ENCODE measurements at regions not wholly inside any gene's neighbourhood (a gene's known extent, or its start where the extent isn't known, plus 50 kb on each side); places are given as distances from the start of the nearest gene placed in this dataset.
"Not testable (repeated sequence)": the region's sequence is repeated elsewhere in the genome, so short reads cannot be mapped to it uniquely, and the experiment has no call there.

DNA sequence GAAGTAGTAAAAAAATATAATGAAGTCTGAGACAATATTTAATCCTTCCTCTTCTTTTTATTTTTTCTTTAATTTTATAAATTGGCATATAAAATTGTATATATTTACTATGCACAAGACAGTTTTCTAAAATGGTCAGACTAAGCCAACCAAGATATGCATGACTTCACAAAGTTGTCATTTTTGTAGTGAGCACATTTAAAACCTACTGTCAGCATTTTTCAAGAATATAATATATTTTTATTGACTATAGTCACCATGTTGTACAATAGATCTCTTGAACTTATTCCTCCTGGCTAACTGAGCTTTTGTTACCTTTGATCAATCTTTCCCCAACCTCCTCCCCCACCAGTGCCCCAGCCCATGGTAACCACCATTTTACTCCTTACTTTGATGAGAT is 129.2 kb downstream of the ATP6V1G3 start:
- TF ChIP-seq, protein P1, sequence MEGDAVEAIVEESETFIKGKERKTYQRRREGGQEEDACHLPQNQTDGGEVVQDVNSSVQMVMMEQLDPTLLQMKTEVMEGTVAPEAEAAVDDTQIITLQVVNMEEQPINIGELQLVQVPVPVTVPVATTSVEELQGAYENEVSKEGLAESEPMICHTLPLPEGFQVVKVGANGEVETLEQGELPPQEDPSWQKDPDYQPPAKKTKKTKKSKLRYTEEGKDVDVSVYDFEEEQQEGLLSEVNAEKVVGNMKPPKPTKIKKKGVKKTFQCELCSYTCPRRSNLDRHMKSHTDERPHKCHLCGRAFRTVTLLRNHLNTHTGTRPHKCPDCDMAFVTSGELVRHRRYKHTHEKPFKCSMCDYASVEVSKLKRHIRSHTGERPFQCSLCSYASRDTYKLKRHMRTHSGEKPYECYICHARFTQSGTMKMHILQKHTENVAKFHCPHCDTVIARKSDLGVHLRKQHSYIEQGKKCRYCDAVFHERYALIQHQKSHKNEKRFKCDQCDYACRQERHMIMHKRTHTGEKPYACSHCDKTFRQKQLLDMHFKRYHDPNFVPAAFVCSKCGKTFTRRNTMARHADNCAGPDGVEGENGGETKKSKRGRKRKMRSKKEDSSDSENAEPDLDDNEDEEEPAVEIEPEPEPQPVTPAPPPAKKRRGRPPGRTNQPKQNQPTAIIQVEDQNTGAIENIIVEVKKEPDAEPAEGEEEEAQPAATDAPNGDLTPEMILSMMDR (conservative IDR thresholded peaks at IDR 0.05) = no peak
- no peak overlapping the region for H3K27ac ChIP-seq

DNA sequence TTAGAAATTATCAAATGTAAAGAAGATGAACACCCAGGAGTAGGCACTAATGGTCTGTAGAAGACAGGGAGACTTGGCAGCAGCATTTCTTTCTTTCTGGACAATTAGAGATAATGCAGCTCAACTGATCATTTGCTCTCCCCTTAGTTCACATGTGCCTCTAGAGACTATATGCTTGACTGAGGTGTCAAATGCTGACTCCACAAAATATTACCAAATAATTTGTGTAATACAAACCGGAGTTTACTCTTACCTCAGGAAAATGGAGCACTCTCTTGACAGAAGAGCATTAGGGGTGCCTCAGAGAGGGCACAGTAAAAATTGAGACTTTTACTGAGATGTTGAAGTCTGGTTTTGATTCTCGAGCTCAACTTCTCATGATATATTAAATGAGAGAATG is 131.8 kb downstream of the ATP6V1G3 start:
- no peak overlapping the region for H3K27ac ChIP-seq
- TF ChIP-seq, protein P1 (conservative IDR thresholded peaks at IDR 0.05) = no peak

DNA sequence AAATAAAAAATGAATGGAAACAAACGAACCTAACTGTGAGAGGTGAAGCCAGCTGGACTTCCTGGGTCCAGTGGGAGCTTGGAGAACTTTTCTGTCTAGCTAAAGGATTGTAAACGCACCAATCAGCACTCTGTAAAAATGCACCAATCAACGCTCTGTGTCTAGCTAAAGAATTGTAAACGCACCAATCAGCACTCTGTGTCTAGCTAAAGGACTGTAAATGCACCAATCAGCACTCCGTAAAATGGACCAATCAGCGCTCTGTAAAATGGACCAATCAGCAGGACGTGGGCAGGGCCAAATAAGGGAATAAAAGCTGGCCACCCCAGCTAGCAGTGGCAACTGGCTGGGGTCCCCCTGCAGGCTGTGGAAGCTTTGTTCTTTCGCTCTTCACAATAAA is 135.8 kb downstream of the ATP6V1G3 start:
- H3K27ac ChIP-seq = not testable (repeated sequence)

DNA sequence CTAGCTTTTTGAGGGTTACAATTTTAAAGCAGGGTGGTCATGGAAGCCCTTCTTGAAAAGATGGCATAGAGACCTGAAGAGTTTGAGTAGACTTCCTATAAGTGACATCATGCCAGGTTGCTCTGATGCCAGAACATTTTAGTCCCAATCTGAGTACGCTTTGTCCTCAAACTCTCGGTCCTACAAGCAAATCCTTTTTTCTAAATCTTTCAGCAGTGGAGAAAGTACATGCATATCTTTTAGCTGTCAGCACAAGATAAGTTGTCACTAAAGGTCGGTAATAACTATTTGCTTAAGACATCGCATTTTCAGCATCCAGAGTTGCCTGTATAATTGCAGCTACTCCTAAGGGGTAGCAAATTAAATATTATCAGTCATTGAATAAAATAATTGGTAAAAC is 140.4 kb downstream of the ATP6V1G3 start:
- TF ChIP-seq, protein P1 (conservative IDR thresholded peaks at IDR 0.05) = no peak
- no peak overlapping the region for H3K27ac ChIP-seq

DNA sequence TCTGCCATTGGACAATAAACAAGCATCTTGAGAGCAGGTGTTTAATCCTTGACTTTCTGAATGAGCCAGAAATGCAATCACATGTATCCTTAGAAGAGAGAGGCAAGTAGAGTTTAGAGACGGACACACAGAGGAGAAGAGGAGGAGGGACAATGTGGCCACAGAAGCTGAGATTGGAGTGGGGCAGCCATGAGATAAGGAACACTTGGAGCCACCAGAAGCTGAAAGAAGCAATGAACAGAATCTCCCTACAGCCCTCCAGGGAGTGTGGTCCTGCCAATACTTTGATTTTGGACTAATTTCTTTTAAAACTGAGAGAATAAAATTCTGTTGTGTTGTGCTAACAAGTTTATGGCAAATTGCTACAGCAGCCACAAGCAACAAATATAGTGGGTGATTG is 141.0 kb downstream of the ATP6V1G3 start:
- H3K27ac ChIP-seq = no peak overlapping the region
- TF ChIP-seq, protein P1 (conservative IDR thresholded peaks at IDR 0.05) = no peak

DNA sequence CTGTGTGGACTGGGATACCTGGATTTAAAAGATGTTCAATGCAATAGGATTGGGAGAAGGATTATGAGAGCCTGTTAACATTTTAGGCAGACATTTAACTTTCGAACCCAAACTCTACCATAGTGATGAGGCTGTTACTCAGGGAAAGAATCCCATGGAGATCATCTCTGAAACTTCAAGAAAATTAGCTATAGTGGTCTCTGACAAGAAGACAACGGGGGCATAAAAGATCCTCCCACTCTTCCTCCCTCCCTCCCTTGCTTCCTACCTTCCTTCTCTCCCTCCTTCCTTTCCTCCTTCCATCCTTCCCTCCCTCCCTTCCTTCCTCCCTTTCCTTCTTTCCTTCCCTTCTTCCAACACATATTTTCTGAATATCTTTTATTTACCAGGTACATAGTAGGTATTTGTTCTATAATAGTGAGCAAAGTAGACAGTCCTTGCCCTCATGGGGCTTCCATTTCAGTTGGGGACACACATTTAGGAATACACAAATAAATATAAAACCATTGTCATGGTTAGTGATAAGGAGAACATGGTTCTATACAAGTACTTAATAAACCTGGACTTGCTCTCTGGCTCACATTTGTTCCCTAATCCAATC is 143.2 kb downstream of the ATP6V1G3 start:
- no peak overlapping the region for H3K27ac ChIP-seq
- TF ChIP-seq, protein P1 (conservative IDR thresholded peaks at IDR 0.05) = no peak

DNA sequence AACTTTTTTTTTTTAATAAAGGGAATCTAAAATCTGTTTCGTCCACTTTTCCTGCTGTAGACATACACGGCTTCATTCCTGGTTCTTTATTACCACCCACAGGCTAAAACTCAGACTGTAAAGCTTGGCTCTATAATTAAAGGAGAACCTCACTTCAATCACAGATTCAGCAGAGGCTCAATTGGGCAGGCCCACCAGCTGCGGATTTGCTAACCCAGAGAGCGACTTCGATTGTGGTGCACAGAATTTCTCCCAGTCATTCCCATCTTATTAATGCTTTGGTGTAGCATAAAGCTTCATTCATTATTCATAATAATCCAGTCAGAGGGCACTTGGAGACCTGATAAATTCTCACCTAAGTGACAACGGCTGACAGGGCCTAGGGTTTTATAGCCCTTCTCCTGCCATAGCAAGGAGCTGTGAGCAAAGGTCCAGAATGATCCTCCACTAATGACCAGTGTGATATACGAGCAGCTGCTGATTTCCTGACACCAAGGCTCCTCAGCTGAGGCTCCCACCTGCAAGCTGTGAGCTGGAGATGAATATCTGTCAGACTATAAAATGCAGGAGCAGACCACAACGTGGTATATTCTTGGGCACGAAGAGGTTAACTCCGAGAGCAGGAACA is 149.0 kb downstream of the ATP6V1G3 start:
- H3K27ac ChIP-seq = no peak overlapping the region
- TF ChIP-seq, protein P1 (conservative IDR thresholded peaks at IDR 0.05) = no peak

DNA sequence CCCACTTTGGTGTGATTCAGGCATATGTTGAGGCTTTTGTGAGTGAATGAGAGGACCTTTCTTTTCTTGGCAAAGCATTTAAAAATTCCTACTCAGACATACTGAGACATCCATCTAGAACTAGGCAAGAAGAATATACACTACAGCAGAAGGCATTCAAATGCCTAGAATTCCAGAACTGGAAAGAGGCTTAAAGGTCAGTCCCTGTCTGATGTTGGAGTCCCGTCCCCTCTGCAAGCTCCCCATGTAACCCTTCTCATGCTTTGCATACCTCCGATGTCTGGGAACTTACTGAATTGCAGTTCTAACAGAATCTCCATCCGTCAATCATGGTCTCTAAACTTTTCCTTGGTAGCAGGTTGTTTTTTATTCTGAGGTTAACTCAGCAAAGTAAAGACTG is 152.9 kb downstream of the ATP6V1G3 start:
- TF ChIP-seq, protein P1 (conservative IDR thresholded peaks at IDR 0.05) = no peak
- H3K27ac ChIP-seq = no peak overlapping the region

Data from VCaP (cell line).